NOMO-1 treated with DMSO at 0.1 percent for 48 hours (cell line): ENCODE measurements at regions not wholly inside any gene's neighbourhood (a gene's known extent, or its start where the extent isn't known, plus 50 kb on each side); places are given as distances from the start of the nearest gene placed in this dataset.
A peak's percentile ranks its signal among the peaks of the same experiment; 100 is the strongest.

Source experiments
- DNase-seq: peaks from one replicate; lab custom pipeline; 2025; ENCODE audit not compliant: unreplicated experiment; lab: John Stamatoyannopoulos, UW

DNA sequence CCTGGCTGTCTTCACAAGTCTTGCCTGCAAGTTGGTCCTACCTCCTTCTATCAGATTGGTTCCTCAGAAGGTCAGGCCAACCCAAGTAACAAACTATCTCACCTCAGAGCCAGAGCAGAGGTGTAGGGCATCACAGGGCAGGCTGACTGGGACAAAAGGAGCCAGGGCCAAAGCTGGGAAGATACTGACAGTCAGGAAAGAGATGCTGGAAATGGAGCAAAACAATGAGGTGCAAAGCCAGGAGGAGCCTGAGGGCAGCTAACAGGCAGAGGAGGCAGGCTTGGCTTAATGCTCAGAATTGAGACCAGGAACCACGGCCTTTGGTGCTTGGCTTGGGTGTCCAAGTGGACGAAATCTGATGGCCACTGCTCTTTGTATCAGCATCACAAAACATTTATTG is 68.4 kb upstream of the PNMA1 start:
- DNase-seq = no peak

DNA sequence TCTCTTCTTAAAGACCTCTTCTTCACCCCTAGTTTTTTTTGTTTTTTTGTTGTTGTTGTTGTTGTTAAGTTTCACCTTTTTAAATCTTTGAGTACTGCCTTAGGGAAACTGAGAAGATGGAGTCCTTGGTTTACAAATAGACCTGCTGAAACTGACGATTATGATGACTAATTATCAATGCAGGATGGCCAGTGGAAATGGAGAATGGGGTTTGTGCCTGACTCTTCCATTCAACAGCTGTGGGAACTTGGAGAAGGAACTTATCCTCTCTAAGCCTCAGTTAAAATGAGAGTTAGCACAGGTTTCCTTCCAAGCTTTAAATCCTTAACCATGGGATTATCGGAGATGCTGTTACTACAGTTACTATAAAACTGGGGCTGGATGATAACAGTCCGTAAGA is 66.7 kb upstream of the PNMA1 start:
- DNase-seq = no peak

DNA sequence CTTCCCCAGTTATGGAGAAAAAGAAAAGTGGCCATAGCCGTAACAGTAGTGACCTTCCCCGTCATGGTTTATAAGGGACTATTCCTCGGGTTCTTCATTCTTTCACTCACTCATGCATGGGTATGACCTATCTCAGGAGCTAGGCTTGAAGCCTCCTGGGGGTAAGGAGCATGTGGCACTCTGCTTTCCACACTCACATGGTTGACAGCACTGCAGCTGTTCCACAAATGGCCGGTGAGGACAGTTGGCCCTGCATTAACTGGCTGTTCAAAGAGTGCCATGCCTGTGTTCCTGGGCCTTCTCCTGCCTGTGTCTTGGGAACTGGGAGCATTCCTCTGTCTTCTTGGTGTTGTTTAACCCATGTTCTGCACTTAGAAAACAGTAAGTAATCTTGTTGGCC is 66.2 kb upstream of the PNMA1 start:
- DNase-seq = no peak

DNA sequence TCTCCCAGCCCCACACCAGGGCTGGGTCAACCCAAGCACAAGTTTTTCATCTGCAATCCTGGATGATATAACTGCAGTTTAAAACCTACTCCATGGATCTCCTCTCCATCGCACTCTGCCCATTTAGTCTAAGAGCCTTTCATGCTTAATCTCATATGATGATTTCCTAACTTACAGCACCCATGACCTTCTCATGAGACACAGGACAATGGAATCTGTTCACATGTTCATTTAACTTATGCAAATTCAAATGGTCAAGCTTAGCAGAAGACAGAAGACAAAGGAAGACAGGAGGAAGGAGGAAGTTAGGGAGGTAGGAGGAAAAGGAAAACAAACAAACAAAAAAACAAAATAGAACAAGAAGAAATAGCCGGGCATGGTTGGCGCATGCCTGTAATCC is 64.6 kb upstream of the PNMA1 start:
- DNase-seq = no peak

DNA sequence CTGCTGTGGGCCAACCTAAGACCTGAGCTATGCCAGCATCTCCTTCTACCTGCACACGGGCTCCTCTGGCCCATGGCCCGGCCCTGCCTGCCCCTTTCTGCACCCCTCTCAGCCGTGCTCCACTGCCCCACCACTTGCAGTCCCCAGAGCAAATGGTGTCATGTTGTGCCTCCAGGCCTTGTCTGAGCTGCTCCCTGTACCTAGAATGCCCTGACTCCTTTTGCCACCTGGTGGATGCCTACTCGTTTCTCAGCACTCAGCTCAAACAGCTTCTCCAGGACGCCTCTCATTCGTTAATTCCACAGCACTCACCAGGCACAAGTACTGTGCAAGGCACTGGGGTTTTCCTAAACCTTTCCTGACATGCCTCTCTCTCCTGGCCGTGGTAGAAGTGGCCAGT is 63.2 kb upstream of the PNMA1 start:
- no peak for DNase-seq

DNA sequence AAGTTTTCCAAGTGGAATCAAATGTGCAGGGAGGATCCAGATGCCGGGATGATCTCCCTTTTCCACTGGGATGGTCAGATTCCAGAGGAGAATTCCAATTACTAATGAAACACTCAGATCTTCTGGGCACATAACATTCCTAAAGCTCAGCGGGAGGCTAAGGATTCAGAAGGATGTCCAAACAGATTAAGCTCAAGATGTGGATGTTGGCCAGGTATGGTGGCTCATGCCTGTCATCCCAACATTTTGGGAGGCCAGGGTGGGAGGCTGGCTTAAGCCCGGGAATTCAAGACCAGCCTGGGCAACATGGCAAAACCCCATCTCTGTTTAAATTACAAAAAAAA is 62.0 kb upstream of the PNMA1 start:
- DNase-seq = no peak

DNA sequence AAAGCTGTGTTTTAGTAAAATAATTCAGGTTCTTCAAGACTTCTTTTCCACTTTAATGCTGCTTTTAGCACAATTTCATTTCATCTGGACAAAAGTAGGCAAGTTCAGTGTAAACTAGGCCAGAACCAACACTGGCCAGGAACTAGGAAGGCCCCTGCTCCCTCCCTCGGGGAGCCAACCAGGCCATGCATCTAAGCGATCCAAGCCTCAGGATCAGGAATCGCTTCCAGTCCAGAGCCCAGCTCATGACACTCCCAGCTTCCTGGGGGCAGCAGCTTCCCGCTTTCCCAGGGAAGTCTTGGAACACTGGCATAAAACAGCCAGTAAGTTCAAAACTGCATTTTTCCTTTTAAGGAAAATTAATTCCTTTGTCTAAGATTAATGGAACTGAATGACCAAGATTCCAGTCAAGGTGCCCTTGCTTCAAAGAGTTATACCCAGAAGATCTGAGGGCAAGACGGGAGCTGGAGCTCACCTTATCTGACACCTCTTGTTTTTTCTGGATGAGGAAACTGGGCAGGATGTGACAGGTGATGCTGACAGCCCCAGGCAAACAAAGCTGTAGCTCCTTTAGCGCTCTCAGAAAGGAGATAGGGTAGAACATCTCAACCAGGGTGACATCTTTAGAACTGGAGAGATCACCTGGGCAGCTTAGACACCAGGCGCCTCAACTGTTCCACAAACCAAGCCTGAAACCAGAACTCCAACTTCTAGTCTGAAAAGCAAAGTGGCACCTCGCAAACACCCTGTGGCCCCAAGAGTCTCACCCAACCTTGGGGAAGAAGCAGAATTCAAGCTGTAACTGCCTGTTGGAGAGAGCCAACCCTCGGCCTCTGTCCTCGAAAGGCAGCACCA is 61.4 kb upstream of the PNMA1 start:
- no peak for DNase-seq

DNA sequence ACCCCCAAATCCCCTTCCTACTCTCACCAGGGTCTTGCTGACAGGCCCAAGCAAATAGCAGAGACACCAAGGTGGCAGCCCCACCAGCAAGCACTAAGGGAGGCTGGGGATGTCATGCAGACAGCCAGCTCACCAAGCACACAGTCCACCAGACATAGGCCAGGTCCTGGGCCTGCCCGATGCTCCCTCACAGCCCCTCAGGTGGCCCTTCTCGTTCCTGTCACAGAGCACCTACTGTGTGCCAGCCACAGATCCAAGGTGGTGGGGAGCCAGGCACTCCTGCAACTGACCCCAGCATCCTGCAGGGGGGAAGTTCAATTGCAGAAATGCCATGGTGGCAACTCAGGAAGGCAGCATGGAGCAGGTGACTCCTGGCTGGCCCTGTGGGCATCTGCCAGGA is 60.5 kb upstream of the PNMA1 start:
- no peak for DNase-seq

DNA sequence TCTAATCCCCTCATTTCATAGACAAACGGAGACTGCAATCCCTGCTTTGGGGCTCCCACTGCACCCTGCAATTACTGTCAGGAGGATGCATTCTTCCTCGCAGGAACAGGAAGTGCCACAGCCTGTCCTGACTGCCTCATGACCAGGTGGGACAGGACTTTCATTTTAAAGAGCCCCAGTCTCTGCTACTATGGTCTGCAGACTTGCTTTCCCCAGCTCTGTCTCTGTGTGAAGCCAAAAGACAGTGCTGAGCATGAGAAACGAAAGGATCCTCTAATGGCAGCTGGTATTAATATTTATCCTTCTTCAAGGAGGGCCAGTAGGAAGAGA is 60.0 kb upstream of the PNMA1 start:
- no peak for DNase-seq

DNA sequence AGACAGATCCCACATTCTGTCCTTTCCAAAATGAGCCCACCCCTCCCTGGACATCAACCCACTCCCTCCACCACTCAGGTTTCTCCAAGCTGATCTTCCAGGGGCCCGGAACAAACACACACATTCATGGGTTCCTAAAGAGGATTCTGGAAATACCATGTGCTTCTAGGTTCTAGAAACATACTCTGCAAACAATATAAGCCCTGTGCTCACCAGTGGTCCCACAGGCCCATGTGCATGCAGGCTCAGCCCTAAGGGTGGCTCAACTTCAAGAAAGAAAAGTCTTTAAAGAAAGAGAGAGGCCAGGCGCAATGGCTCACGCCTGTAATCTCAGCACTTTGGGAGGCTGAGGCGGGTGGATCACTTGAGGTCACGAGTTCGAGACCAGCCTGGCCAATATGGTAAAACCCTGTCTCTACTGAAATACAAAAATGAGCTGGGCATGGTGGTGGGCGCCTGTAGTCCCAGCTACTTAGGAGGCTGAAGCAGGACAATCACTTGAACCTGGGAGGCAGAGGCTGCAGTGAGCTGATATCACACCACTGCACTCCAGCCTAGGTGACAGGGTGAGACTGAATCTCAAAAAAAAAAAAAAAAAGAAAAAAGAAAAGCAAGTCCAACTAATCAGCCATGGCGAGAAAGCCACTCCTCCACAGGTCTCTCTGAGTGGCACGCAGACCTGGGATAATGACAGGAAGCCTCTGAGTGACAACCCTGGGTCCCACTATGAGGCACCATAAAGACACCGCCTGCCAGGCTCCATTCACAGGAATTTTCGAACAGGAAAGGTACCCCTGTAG is 59.5 kb upstream of the PNMA1 start:
- DNase-seq = no peak

DNA sequence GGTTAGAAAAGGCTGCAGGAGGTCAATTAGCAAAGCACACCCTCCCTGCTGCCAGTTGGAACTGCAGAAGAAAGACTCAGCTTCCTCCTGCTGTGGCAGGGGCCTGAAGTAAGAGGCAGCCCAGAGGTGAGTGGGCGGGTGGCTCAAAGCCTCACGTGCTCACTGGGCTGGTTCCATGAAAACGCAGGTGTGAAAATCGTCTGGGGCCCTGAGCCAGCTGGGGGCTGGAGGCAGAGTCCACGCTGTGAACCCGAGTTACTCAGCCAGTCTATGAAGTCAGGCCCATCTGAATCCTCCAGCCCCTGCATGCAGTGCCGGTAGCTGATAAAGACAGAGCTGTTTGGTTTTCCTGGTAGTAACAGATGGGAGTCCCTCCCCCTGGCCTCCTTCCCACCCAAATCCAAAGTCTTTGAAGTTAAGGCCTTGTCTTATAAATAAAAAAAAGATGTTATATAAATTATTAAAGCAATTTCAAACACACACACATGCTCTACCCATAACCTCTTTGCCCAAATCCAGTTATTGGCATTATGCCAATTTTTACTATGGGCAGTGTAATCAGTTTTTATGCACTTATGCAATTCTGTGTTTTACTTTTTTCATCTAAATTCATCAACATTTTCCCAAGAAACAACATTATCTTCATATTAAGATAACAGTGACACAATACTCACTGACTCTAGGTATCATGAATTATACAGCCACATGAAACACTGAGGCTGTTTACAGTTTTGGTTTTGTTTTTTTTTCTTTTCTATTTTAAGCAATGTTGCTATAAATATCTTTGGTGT is 57.9 kb upstream of the PNMA1 start:
- DNase-seq = peak; percentile 19

DNA sequence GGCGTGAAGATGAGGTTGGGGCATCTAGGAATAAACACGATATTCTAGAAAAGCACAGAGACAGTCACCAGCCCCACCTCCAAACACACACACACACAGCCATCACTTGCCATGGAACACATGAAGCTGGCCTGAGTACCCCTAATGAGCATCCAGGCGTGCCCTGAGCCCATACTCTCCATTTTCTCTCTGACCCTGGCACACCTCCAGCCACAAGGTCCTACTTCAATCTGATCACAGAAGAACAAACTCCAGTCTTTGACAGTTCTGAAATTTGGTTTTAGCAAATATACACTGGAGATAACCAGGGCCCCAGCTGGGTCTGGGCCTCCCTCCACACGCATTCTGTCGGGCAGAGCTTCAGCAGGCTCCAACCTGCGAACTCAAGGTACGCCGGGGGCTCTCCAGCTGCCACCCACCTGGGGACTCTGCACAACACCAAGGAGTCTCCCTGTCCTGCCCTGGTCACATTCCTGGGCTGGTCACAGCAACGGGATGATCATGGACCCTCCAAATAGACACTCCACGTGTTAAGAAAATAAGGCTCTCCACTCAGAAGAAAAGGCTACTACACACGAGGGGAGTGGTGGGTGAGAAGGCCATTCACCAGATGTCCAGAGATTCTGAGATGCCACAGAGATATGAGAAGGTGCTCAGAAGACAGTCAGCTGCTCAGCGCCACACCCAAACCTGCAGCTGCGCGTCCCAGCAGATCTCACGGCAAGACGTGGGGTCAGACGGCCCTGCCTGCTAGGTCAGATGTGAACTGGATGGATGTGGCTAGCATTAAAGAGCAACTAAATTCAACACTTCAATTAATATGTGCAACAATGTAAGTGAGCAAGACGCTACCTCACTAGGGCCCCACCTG is 57.0 kb upstream of the PNMA1 start:
- DNase-seq = no peak

DNA sequence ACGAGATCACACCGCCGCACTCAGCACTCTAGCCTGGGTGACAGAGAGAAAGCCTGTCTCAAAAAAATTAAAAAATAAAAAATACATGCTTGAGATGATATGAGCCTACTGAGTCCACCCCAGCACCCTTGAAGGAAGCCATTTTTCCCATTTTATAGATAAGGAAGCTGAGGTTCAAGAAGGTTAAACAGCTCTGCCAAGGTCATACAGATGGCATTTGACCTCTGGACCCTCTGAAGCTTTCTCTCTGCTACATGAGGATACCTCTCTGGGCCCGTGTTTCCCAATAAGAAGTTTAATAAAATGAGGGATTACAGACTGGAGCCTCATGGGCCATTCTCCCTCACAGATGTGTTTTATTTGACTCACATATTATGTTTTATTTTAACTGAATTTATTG is 53.9 kb upstream of the PNMA1 start:
- no peak for DNase-seq

DNA sequence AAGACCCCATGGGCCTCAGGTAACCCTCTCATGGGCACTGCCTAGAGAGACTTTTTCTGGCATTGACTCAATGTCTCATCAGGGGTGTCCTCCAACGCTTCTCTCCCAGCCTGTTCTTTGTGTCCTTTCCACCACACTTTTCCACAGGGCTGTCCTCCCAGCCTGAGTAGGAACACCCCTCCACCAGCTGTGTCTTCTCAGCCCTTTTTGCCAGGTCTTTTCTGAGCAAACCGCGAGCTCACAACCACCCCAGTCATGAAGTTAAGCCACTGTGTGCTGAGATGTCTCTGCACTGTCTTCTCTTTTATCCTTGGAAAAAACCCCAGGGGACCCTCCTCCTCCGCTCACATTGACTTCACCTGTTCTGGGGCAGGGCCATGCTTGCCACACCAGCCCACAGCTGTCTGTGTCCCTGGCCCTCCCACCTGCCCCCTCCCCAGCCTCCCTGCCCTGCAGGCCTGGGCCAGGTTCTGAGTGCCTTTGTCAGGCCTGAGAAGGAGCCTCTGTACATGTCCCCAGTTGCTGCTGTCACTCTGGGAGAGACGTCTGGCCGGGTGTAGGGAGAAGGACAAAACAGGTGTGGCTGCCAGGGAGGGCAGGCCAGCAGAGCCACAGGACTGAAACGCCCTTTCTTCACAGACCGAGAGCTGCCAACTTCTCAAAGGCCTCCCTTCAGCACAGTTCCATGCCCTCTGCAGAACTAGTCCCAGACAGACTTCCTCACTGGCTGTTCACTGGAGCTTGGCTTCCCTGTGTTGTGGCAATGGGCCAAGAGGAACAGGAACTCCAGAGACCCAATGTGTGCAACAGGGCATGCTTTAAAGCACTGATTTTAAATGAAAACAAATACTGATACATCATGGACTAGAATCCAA is 50.5 kb upstream of the PNMA1 start:
- DNase-seq = peak; percentile 73
